ENCODE measurements at regions not wholly inside any gene's neighbourhood (a gene's known extent, or its start where the extent isn't known, plus 50 kb on each side); places are given as distances from the start of the nearest gene placed in this dataset.

- Histone ChIP-seq H3K27ac (ENCODE audit: low read depth in 1 of 2, low read length in 2 of 2) (no peak overlapping the region), H3K79me2 (ENCODE audit: insufficient read depth, low read length) (no peaks in the 10 kb centered on the region), H3K9me3 (replicated peaks in 1 of 2; ENCODE audit: control insufficient read depth in 1 of 2, insufficient read depth in 1 of 2, low read length in 2 of 2) (no peaks in the 10 kb centered on the region), H3K4me3 (replicated peaks in 1 of 3; ENCODE audit: low read depth in 2 of 3, low read length in 3 of 3) (no peak overlapping the region), H3K4me2 (replicated peaks; ENCODE audit: extremely low read depth, low read length, poor library complexity, severe bottlenecking) (no peak overlapping the region), H3K4me1 (ENCODE audit: control insufficient read depth in 1 of 2, insufficient read depth in 2 of 2, low read length in 2 of 2) (no peaks in the 10 kb centered on the region), H3K9ac (ENCODE audit: insufficient read depth, low read length, poor library complexity, severe bottlenecking) (no peak overlapping the region), H2AFZ (ENCODE audit: insufficient read depth, low read depth, low read length, poor library complexity, severe bottlenecking) (no peak overlapping the region), H3K36me3 (replicated peaks in 1 of 2; ENCODE audit: control insufficient read depth in 1 of 2, insufficient read depth in 2 of 2, low read length in 2 of 2) (no peaks in the 10 kb centered on the region), H4K20me1 (ENCODE audit: insufficient read depth, low read length) (no peaks in the 10 kb centered on the region), H3K27me3 (ENCODE audit: control insufficient read depth in 2 of 2, insufficient read depth in 2 of 2, low read length in 2 of 2) (no peaks in the 10 kb centered on the region)
- WGBS (ENCODE audit: insufficient coverage), result no CpG with 5 or more reads among the region's 2 CpGs
- no peaks in the 10 kb centered on the region for H3K4me1 Mint-ChIP-seq
- no peak overlapping the region for H3K27ac Mint-ChIP-seq
- H3K36me3 Mint-ChIP-seq, result no peaks in the 10 kb centered on the region
- TF ChIP-seq CTCF (IDR thresholded peaks at IDR 0.05), result no peak
- intact Hi-C loops (cut with micrococcal nuclease), result no loop called here
- peaks cover 0 to 2% (median 0%) of the 10 kb centered on the region in 3 donors for H3K27me3 Mint-ChIP-seq (ENCODE audit: low read depth in 3 of 3)
- no peak for DNase-seq
- H3K4me3 Mint-ChIP-seq, result no peak overlapping the region
- peaks cover 0 to 6% (median 3%) of the 10 kb centered on the region in 7 donors for H3K9me3 Mint-ChIP-seq
Observed at GRCh38 chr1:72399807-72400206, 117.5 kb upstream of the NEGR1 start.

- TF ChIP-seq CTCF (IDR thresholded peaks at IDR 0.05), result no peak
- no peak overlapping the region for H3K9ac ChIP-seq (ENCODE audit: insufficient read depth, low read length, poor library complexity, severe bottlenecking)
- no peaks in the 10 kb centered on the region for H3K79me2 ChIP-seq (ENCODE audit: insufficient read depth, low read length)
- H3K36me3 ChIP-seq (replicated peaks in 1 of 2; ENCODE audit: control insufficient read depth in 1 of 2, insufficient read depth in 2 of 2, low read length in 2 of 2), result no peaks in the 10 kb centered on the region
- H4K20me1 ChIP-seq (ENCODE audit: insufficient read depth, low read length), result no peaks in the 10 kb centered on the region
- Mint-ChIP-seq H3K36me3 (no peaks in the 10 kb centered on the region), H3K4me3 (no peak overlapping the region), H3K27me3 (ENCODE audit: low read depth in 3 of 3) (peaks cover 0 to 2% (median 0%) of the 10 kb centered on the region in 3 donors), H3K9me3 (peaks cover 0 to 6% (median 2%) of the 10 kb centered on the region in 7 donors), H3K4me1 (no peaks in the 10 kb centered on the region), H3K27ac (no peak overlapping the region)
- H3K4me2 ChIP-seq (replicated peaks; ENCODE audit: extremely low read depth, low read length, poor library complexity, severe bottlenecking), result no peak overlapping the region
- no peaks in the 10 kb centered on the region for H3K4me1 ChIP-seq (ENCODE audit: control insufficient read depth in 1 of 2, insufficient read depth in 2 of 2, low read length in 2 of 2)
- no peak overlapping the region for H3K4me3 ChIP-seq (replicated peaks in 1 of 3; ENCODE audit: low read depth in 2 of 3, low read length in 3 of 3)
- intact Hi-C loops (cut with micrococcal nuclease), result no loop called here
- no peaks in the 10 kb centered on the region for H3K9me3 ChIP-seq (replicated peaks in 1 of 2; ENCODE audit: control insufficient read depth in 1 of 2, insufficient read depth in 1 of 2, low read length in 2 of 2)
- no peak for DNase-seq
- H2AFZ ChIP-seq (ENCODE audit: insufficient read depth, low read depth, low read length, poor library complexity, severe bottlenecking), result no peak overlapping the region
- no peaks in the 10 kb centered on the region for H3K27me3 ChIP-seq (ENCODE audit: control insufficient read depth in 2 of 2, insufficient read depth in 2 of 2, low read length in 2 of 2)
- no peak overlapping the region for H3K27ac ChIP-seq (ENCODE audit: low read depth in 1 of 2, low read length in 2 of 2)
Observed at GRCh38 chr1:72397786-72398185, 115.4 kb upstream of the NEGR1 start.
